Neural progenitor cell (in vitro differentiated cells): ENCODE measurements at regions not wholly inside any gene's neighbourhood (a gene's known extent, or its start where the extent isn't known, plus 50 kb on each side); places are given as distances from the start of the nearest gene placed in this dataset.

Experiments used
- EZH2 ChIP-seq: fragments of 200-600 bp; sonication (generic); IDR thresholded peaks from 2 replicates; pipeline ENCODE4 v1.6.1; 2017; ENCODE audit warnings: antibody characterized with exemption, mild to moderate bottlenecking, moderate library complexity
- TF ChIP-seq, protein P1 (sequence below): fragments of 200-600 bp; sonication (generic); IDR thresholded peaks from 2 replicates; pipeline ENCODE4 v1.5.1; 2017; ENCODE audit warnings: antibody characterized with exemption, mild to moderate bottlenecking

DNA sequence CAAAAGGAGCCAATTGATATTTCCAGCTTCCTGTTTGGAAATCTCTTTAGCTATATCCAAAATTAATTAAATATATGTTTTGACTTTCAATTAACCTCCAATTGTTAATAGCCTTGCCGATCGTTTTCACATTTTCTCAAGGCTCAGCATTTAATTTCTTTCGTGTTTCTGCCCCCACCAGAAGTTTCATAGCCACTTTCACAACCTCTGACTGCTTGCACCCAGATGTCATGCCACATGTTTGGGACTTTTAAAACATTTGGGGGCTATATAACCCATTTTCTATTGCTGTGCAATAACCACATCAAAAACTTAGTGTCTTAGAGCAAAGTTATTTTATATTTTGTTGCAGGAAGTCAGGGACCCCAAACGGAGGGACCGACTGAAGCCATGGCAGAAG, 510.6 kb upstream of the CNTNAP2 start:
- TF ChIP-seq, protein P1, sequence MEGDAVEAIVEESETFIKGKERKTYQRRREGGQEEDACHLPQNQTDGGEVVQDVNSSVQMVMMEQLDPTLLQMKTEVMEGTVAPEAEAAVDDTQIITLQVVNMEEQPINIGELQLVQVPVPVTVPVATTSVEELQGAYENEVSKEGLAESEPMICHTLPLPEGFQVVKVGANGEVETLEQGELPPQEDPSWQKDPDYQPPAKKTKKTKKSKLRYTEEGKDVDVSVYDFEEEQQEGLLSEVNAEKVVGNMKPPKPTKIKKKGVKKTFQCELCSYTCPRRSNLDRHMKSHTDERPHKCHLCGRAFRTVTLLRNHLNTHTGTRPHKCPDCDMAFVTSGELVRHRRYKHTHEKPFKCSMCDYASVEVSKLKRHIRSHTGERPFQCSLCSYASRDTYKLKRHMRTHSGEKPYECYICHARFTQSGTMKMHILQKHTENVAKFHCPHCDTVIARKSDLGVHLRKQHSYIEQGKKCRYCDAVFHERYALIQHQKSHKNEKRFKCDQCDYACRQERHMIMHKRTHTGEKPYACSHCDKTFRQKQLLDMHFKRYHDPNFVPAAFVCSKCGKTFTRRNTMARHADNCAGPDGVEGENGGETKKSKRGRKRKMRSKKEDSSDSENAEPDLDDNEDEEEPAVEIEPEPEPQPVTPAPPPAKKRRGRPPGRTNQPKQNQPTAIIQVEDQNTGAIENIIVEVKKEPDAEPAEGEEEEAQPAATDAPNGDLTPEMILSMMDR: no peak
- TF ChIP-seq EZH2: no peak
